ENCODE measurements at regions not wholly inside any gene's neighbourhood (a gene's known extent, or its start where the extent isn't known, plus 50 kb on each side); places are given as distances from the start of the nearest gene placed in this dataset.

- ChIA-PET CTCF (no interaction called here), POLR2A (no interaction called here)
- no peaks in the 10 kb centered on the region for H3K36me3 ChIP-seq (ENCODE audit: control insufficient read depth, insufficient read depth, low read length)
- H3K4me1 ChIP-seq (ENCODE audit: control insufficient read depth, insufficient read depth, low read length), result no peaks in the 10 kb centered on the region
- TF ChIP-seq CTCF (IDR thresholded peaks at IDR 0.05), result no peak
- TF ChIP-seq SIN3A (IDR thresholded peaks at IDR 0.05; ENCODE audit: borderline replicate concordance, insufficient read depth, low read depth, low read length), result no peak
- no peak for TF ChIP-seq POLR2AphosphoS5 (IDR thresholded peaks at IDR 0.05; ENCODE audit: low read depth, low read length)
- no peak for TF ChIP-seq REST (IDR thresholded peaks at IDR 0.05; ENCODE audit: insufficient read depth in 1 of 2, low read depth in 2 of 2, low read length in 1 of 2)
- no peak for TF ChIP-seq TCF7L2 (IDR thresholded peaks at IDR 0.05; ENCODE audit: low read depth, low read length)
- ATAC-seq (no peak), DNase-seq (ENCODE audit: low read depth, low spot score) (no peak)
- no peak overlapping the region for H3K4me3 ChIP-seq (ENCODE audit: low read depth in 2 of 2, low read length in 2 of 2)
- H3K9me3 ChIP-seq (ENCODE audit: control insufficient read depth, insufficient read depth, low read depth, low read length), result no peaks in the 10 kb centered on the region
- no TSS peak for BruUV-seq (replicated peaks)
- H3K27ac ChIP-seq (ENCODE audit: low read length), result no peak overlapping the region
- intact Hi-C loops (cut with micrococcal nuclease; ENCODE audit: unreplicated experiment), result no loop called here
- in situ Hi-C loops (cut with HindIII; ENCODE audit: low pct_unique_long_range_greater_than_20kb, low sequenced_read_pairs), result no loop called here
- H3K27me3 ChIP-seq (ENCODE audit: control insufficient read depth, insufficient read depth, low read length), result no peaks in the 10 kb centered on the region
Measured at GRCh38 chr16:79949417-79949816, 348.9 kb upstream of the MAF start.

- H3K27ac ChIP-seq (ENCODE audit: low read length), result no peak overlapping the region
- no peaks in the 10 kb centered on the region for H3K9me3 ChIP-seq (ENCODE audit: control insufficient read depth, insufficient read depth, low read depth, low read length)
- no TSS peak for BruUV-seq (replicated peaks)
- no peaks in the 10 kb centered on the region for H3K36me3 ChIP-seq (ENCODE audit: control insufficient read depth, insufficient read depth, low read length)
- DNase-seq (ENCODE audit: low read depth, low spot score) (no peak), ATAC-seq (no peak)
- no peak for TF ChIP-seq SIN3A (IDR thresholded peaks at IDR 0.05; ENCODE audit: borderline replicate concordance, insufficient read depth, low read depth, low read length)
- no peak for TF ChIP-seq POLR2AphosphoS5 (IDR thresholded peaks at IDR 0.05; ENCODE audit: low read depth, low read length)
- TF ChIP-seq REST (IDR thresholded peaks at IDR 0.05; ENCODE audit: insufficient read depth in 1 of 2, low read depth in 2 of 2, low read length in 1 of 2), result no peak
- TF ChIP-seq CTCF (IDR thresholded peaks at IDR 0.05), result no peak
- no peak for TF ChIP-seq TCF7L2 (IDR thresholded peaks at IDR 0.05; ENCODE audit: low read depth, low read length)
- no peaks in the 10 kb centered on the region for H3K27me3 ChIP-seq (ENCODE audit: control insufficient read depth, insufficient read depth, low read length)
- CTCF ChIA-PET, result no interaction called here
- in situ Hi-C loops (cut with HindIII; ENCODE audit: low pct_unique_long_range_greater_than_20kb, low sequenced_read_pairs) (no loop called here), intact Hi-C loops (cut with micrococcal nuclease; ENCODE audit: unreplicated experiment) (no loop called here)
- H3K4me1 ChIP-seq (ENCODE audit: control insufficient read depth, insufficient read depth, low read length), result no peaks in the 10 kb centered on the region
- POLR2A ChIA-PET, result no interaction called here
- no peak overlapping the region for H3K4me3 ChIP-seq (ENCODE audit: low read depth in 2 of 2, low read length in 2 of 2)
Measured at GRCh38 chr16:79947771-79948170, 347.2 kb upstream of the MAF start.
